HG02610 (cell line): ENCODE measurements at regions not wholly inside any gene's neighbourhood (a gene's known extent, or its start where the extent isn't known, plus 50 kb on each side); places are given as distances from the start of the nearest gene placed in this dataset.

Experiments used
- ATAC-seq: cut with Tn5 transposase; IDR thresholded peaks from one replicate; pipeline ENCODE4 v1.9.1; 2021; ENCODE audit warnings: mild to moderate bottlenecking, moderate library complexity; ENCODE audit not compliant: unreplicated experiment

DNA sequence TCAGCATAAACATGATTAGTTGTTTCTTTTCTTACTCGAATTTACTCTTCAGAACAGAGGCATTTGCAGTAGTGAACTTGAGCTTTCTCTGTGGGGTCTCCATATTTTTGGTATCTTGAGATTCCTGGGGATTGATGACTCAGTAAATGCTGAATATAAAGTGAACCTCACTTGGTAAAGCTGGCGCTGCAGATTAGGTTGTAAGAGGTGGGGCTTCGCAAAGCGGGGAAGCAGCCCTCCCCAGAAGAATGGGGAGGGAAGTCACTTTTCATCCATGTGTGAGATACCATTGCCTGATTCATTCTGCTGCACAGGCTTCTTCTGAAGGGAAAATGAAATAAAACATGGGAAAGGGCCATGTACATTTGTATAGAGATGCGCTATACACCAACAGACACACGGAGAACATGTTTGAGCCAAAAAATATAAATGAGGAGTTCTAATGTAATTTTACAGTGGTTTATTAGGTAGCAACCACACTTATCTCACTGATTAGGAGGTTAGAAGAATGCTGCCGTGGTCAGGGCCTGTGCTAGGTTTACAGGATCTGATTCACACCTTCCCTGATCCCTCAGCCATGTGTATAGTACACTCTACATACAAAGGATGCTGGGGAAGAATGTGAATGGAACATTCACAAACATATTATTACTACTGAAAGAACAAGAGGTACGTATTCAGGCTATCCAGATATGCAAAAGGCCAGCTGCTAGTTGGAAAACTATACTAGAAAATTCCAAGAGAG lies 63.5 kb downstream of the DNTTIP2 start:
- no peak for ATAC-seq

DNA sequence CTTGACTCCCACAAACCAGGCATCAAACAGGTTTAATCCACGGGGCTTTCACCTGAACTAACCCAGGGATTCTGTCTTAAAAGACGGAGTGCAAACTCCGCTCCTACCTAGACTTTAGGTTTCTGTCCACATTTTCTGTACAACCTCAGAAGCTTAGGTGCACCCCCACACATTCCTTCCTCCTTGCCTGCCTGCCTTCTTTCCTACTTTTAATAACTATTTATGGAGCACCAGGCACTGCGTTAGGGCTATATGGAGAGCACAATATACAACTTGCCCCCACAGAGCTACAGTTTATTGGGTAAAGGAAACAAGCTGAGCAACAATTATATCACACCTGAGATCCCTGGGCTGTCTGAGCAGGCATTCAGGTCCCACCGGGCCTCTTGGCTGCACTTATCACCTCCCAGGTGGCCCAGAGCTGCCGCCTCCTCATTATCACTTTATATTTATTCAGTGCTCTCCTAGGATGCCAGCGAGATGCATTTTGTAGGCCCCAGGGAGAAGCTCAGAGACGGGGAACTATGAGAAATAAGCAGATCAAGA lies 64.1 kb downstream of the DNTTIP2 start:
- no peak for ATAC-seq

- peak; percentile 75 for ATAC-seq
Measured at GRCh38 chr1:93814059-93814794, 64.8 kb downstream of the DNTTIP2 start.

DNA sequence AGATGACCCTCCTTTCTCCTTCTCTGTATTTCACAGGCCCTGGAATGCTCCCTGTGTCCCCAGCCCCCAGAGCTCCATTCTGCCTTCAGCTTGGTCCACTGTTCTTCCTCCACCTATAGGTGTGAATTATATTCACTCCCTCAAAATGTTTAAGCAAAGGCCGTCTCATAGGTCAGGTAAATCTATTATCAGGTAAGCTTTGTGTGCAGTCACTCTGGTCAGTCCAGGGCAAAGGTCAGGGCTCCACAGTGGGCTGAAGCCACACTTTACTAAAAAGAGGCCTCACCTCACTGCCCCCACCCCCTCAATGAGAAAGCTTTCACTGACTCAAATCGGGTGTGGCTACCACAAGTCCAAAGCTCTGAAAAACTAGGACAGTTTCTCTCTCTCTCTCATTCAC lies 65.9 kb downstream of the DNTTIP2 start:
- ATAC-seq = no peak

DNA sequence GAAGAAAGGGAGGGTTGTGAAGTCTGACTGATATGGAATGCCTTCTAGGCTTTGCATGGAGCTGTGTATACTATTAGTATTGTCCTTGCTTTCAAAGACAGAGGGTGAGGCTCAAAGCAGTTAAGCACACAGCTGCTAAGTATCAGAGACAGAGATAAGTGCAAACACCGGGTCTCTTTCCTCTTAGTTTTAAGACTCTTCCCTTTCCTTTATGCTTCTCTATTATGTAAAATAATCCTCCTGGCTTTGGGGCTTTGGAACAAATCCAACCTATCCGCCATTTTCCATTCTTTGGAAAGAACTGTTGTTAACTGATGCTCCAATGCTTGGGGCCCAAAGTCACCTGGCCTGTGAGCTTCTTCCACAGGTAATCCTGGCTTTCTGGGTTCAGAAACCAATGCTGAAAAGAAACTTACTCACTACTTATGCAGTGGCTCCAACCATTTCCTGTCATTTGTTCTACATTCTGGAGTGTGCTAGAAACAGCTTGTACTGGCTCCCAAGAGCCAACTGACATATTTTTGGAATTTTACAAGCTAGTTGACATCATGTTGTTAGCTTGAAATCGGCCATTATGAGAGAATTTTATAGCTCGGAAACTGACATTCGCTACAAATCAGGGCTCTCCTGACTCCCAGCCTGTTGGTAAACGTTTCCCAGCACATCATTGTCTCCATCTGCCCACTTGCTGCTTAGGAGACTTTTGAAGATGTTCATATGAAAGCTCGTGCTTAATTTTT lies 67.5 kb downstream of the DNTTIP2 start:
- no peak for ATAC-seq

DNA sequence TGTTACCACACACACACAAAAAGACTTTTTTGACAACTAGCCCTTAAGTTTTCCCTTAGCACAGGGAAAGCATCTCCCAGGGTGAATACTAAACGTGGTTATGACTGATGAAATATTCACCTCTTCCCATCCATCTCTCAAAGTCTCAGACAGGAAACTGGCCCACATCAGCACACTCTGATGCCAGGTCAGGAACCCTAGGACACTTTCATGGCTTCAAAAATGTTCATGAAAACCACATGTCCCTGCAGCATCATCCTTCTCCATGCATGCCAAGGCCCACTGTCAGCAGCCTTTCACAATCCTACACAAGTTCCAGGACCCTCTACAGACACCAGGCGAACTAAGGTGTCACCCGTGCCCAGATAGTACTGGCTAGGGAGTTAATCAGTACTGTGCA lies 68.7 kb downstream of the DNTTIP2 start:
- ATAC-seq = no peak

- ATAC-seq = no peak
Measured at GRCh38 chr1:93808871-93809270, 70.1 kb downstream of the DNTTIP2 start.

DNA sequence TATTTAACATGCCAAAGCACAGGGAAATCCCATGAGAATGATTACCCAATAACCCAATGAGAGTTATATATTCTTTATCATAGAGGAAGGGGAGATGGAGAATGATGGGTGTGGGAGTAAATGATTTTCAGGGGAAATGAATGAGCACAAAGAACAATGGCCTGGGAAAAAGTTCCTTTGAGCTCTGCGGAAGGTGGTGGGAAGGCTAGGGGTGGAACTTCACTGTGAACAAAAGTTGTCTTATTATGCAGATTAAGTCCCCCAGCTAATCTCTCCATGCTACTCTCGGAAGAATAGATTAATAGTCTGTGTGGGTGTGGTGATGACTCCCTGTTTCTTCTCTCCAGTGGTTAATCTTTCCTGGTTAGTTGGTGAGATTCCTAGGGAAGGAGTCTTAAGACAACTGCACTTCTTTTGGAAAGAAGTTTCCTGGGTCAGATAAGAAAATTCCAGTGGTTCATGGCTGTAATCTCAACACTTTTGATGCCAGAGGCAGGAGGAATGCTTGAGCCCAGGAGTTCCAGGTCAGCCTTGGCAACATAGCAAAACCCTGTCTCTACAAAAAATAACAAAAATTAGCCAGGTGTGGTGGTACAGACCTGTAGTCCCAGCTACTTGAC lies 71.6 kb downstream of the DNTTIP2 start:
- ATAC-seq = no peak

- ATAC-seq = no peak
Measured at GRCh38 chr1:93805027-93805610, 73.9 kb downstream of the DNTTIP2 start.

DNA sequence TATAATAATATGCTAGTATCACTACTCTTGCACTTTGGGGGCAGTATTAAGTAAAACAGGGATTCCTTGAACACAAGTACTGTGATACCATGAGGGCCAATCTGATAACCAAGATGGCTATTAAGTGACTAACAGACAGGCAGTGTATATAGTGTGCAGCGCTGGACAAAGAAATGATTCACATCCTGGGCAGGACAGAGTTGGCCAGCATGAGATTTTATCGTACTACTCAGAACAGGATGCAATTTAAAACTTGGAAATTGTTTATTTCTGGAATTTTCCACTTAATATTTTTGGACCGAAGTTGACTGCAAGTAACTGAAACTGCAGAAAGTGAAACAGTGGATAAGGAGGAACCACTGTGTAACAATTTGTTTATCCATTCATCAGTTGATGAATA lies 74.6 kb downstream of the DNTTIP2 start:
- no peak for ATAC-seq

- ATAC-seq = no peak
Measured at GRCh38 chr1:93801471-93801870, 77.5 kb downstream of the DNTTIP2 start.

DNA sequence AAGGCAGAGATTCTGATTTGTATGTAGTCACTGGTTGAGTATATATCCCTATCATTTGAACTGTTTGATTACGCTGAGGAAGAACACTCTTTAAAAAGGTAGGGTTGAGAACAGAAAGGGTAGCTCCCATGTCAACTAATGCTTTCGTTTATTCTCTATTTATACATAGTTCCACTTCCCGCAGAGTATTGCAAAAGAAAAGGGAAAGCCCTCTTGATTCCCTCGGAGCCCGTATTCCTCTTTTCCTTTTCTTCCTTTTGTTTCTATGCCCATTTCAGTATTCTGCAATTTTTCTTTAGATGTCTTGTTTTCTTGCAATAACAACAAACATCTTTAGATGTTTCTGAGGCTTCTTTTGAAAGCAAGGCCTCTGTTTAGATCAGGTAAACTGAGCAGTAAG lies 78.2 kb downstream of the DNTTIP2 start:
- ATAC-seq = no peak

GRCh38 chr1:93798291-93798690 lies 80.7 kb downstream of the DNTTIP2 start:
- no peak for ATAC-seq

DNA sequence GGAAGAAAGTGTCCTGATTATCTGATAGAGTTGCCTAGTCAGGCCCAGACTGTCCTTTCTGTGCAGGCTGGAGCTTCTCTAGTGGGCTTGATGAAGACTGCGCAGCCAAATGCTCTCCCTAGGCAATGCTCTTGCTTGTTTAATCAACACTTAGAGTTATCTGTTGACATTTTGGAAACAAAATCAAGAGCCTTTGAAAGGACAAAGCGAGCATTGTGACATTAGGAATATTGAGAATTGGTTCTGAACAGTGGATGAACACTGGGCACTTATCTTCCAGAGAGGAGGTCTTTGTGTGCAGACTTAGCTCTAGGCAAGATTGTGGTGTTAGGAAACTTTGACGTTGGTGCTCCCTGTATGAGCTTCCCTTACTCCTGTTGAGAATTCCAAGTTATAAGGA lies 94.5 kb downstream of the DNTTIP2 start:
- ATAC-seq = no peak

DNA sequence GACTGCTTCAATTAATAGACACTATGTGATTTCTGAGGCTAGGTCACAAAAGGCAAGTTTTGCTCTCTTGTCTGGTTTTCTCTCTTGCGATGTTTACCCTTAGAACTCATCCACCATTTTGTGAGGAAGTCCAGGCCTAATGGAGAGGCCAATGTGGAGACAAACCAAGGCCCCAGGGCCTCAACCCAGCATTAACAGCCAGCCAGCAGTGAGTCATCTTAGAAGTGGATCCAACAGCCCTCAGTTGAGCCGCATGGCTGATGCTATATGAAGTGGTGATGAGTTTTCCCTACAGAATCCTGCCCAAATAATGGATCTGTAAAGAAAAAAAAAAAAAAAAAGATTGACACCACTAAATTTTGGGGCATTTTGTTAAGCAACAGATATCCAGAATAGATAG lies 95.1 kb downstream of the DNTTIP2 start:
- no peak for ATAC-seq

- no peak for ATAC-seq
Measured at GRCh38 chr1:93779540-93780165, 98.0 kb upstream of the BCAR3 start.

DNA sequence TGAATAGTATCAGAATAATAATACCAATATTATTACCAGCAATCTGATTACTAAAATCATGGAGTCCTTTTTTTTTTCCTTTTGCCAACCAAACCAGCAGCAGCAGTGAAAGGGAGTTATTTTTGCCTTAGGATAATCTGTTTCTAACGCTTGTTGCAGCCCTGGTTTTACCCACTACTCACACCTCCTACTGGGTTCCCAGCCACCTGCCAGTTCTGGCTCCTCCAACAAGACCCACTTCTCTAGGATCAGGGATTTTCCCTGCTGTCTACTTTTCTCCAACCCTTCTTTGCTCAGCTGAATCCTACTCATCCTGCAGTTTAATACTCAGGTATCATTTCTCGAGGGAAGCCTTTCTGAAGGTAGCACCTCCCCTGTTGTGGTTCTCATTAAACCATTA lies 96.8 kb upstream of the BCAR3 start:
- no peak for ATAC-seq

GRCh38 chr1:93777255-93777654 lies 95.6 kb upstream of the BCAR3 start:
- no peak for ATAC-seq

- ATAC-seq = no peak
Measured at GRCh38 chr1:93776728-93777127, 95.1 kb upstream of the BCAR3 start.

DNA sequence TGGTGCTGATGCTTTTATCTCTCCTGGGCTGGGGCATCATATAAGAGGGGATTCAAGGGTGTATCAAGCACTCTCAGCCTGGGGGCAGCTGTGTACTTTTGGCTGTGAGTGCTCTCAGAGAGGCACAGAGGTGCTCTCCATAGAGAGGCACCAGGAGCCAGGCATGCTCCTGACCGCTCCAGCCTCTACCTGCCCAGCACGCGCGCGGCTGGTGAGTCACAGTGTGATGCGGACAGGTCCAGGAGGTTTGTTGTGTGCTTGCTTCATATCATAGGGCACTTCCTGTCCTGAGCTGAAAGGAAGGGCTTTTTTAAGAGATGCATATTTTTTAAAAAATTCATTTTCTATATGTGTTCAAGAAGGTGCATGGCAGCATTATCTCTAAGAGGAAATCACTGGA lies 93.6 kb upstream of the BCAR3 start:
- no peak for ATAC-seq
